T-helper 1 cell treated with Interleukin-12 subunit alpha and Interleukin-12 subunit beta and Interleukin-4 antibody, amounts not matched to agents 30 ng/mL and 1 ng/mL, for 36 hours (primary cell): ENCODE measurements at regions not wholly inside any gene's neighbourhood (a gene's known extent, or its start where the extent isn't known, plus 50 kb on each side); places are given as distances from the start of the nearest gene placed in this dataset.
"Not testable (repeated sequence)": the region's sequence is repeated elsewhere in the genome, so short reads cannot be mapped to it uniquely, and the experiment has no call there.

Source experiments
- intact Hi-C: fragments of 100-400 bp; cut with micrococcal nuclease; formaldehyde crosslinking; loops from one replicate; pipeline ENCODE4 v1.15.1; 2024

GRCh38 chr5:62206150-62206829 lies 99.7 kb upstream of the KIF2A start:
- intact Hi-C loops, result no loop called here

GRCh38 chr5:62208218-62208852 lies 97.7 kb upstream of the KIF2A start:
- intact Hi-C loops, result no loop called here

- intact Hi-C loops, result no loop called here
Observed at GRCh38 chr5:62211405-62211804, 94.6 kb upstream of the KIF2A start.

- intact Hi-C loops, result no loop called here
Observed at GRCh38 chr5:62212648-62213047, 93.4 kb upstream of the KIF2A start.

GRCh38 chr5:62214701-62215100 lies 91.3 kb upstream of the KIF2A start:
- intact Hi-C loops, result no loop called here

- intact Hi-C loops, result not testable (repeated sequence)
Observed at GRCh38 chr5:62216603-62217002, 89.4 kb upstream of the KIF2A start.

GRCh38 chr5:62217095-62217494 lies 88.9 kb upstream of the KIF2A start:
- intact Hi-C loops, result not testable (repeated sequence)

- intact Hi-C loops, result not testable (repeated sequence)
Observed at GRCh38 chr5:62218860-62219259, 87.1 kb upstream of the KIF2A start.

GRCh38 chr5:62221881-62222280 lies 84.1 kb upstream of the KIF2A start:
- intact Hi-C loops, result not testable (repeated sequence)

- intact Hi-C loops, result not testable (repeated sequence)
Observed at GRCh38 chr5:62222305-62222704, 83.7 kb upstream of the KIF2A start.

GRCh38 chr5:62223312-62223670 lies 82.7 kb upstream of the KIF2A start:
- intact Hi-C loops, result not testable (repeated sequence)

GRCh38 chr5:62224987-62225601 lies 80.9 kb upstream of the KIF2A start:
- intact Hi-C loops, result loop anchor here (1.0 to 2.0 kb wide), 5 partner anchors 60 to 554 kb away; partner anchors contain the start of gene DIMT1

GRCh38 chr5:62230876-62231388 lies 75.1 kb upstream of the KIF2A start:
- intact Hi-C loops, result not testable (repeated sequence)

- intact Hi-C loops, result no loop called here
Observed at GRCh38 chr5:62231576-62231975, 74.4 kb upstream of the KIF2A start.

GRCh38 chr5:62232218-62232617 lies 73.8 kb upstream of the KIF2A start:
- intact Hi-C loops, result not testable (repeated sequence)

GRCh38 chr5:62233083-62234046 lies 72.6 kb upstream of the KIF2A start:
- intact Hi-C loops, result not testable (repeated sequence)

- intact Hi-C loops, result not testable (repeated sequence)
Observed at GRCh38 chr5:62236593-62236992, 69.4 kb upstream of the KIF2A start.

- intact Hi-C loops, result not testable (repeated sequence)
Observed at GRCh38 chr5:62237944-62238343, 68.1 kb upstream of the KIF2A start.

- intact Hi-C loops, result not testable (repeated sequence)
Observed at GRCh38 chr5:62238584-62238983, 67.4 kb upstream of the KIF2A start.

GRCh38 chr5:62240494-62240893 lies 65.5 kb upstream of the KIF2A start:
- intact Hi-C loops, result not testable (repeated sequence)

GRCh38 chr5:62242000-62242399 lies 64.0 kb upstream of the KIF2A start:
- intact Hi-C loops, result not testable (repeated sequence)
